Panc1 (cell line): ENCODE measurements at regions not wholly inside any gene's neighbourhood (a gene's known extent, or its start where the extent isn't known, plus 50 kb on each side); places are given as distances from the start of the nearest gene placed in this dataset.

Experiments
- ATAC-seq: fragments of 200-7000 bp; cut with Tn5 transposase; 2 replicates; pipeline ENCODE4 v1.9.1; 2020; ENCODE audit warnings: mild to moderate bottlenecking, moderate library complexity
- BruUV-seq: library from RNA; stranded (reverse); fragments of 400-500 nt; replicated peaks from 2 replicates; lab custom pipeline; 2021; lab: Mats Ljungman, UMichigan
- CTCF ChIA-PET: fragments of 300-600 bp; sonication (Branson Sonifier 250); formaldehyde crosslinking; loops from one replicate; lab custom pipeline; 2022; ENCODE audit warnings: antibody characterized with exemption; lab: Charles Lee
- POLR2A ChIA-PET: fragments of 300-600 bp; sonication (Branson Sonifier 250); formaldehyde crosslinking; loops from one replicate; lab custom pipeline; 2022; ENCODE audit warnings: antibody characterized with exemption; lab: Charles Lee
- DNase-seq: peaks from one replicate; pipeline ENCODE4 v3.0.0-alpha.2; 2010; ENCODE audit warnings: low read depth, low spot score
- H3K27ac ChIP-seq: 2 replicates; pipeline ENCODE4 v1.5.1; 2011; ENCODE audit warnings: mild to moderate bottlenecking, low read length, inconsistent platforms
- H3K27me3 ChIP-seq: fragments of 200-500 bp; sonication (Bioruptor generic); 2 replicates; pipeline ENCODE4 v1.6.0; 2014; ENCODE audit warnings: low read length, inconsistent platforms; ENCODE audit not compliant: control insufficient read depth, insufficient read depth
- H3K36me3 ChIP-seq: fragments of 200-500 bp; sonication (Bioruptor generic); 2 replicates; pipeline ENCODE4 v1.5.1; 2014; ENCODE audit warnings: inconsistent platforms, mild to moderate bottlenecking, low read length, moderate library complexity; ENCODE audit not compliant: control insufficient read depth, insufficient read depth
- H3K4me1 ChIP-seq: 2 replicates; pipeline ENCODE4 v1.5.1; 2011; ENCODE audit warnings: inconsistent platforms, mild to moderate bottlenecking, low read length, moderate library complexity; ENCODE audit not compliant: control insufficient read depth, insufficient read depth
- H3K4me3 ChIP-seq, 2 experiments: 2 replicates each; pipeline ENCODE4 v1.5.1; 2011 to 2012; ENCODE audit warnings: low read depth in 2 of 2, low read length in 2 of 2, mild to moderate bottlenecking in 2 of 2, inconsistent platforms in 1 of 2, moderate library complexity in 1 of 2
- H3K9me3 ChIP-seq: fragments of 200-500 bp; sonication (Bioruptor generic); 2 replicates; pipeline ENCODE4 v1.5.1; 2014; ENCODE audit warnings: low read depth, mild to moderate bottlenecking, inconsistent platforms, low read length, moderate library complexity; ENCODE audit not compliant: control insufficient read depth, insufficient read depth
- CTCF ChIP-seq: fragments of 450-650 bp; IDR thresholded peaks from 2 replicates; pipeline ENCODE4 v1.5.1; 2017; ENCODE audit warnings: mild to moderate bottlenecking
- POLR2AphosphoS5 ChIP-seq: IDR thresholded peaks from 2 replicates; pipeline ENCODE4 v1.6.1; 2012; ENCODE audit warnings: mild to moderate bottlenecking, low read depth, low read length, moderate library complexity
- REST ChIP-seq, 2 experiments: IDR thresholded peaks; 2 replicates each; pipeline ENCODE4 v1.6.1; 2011 to 2012; ENCODE audit warnings: low read depth in 2 of 2, control low read depth in 1 of 2, low read length in 1 of 2, mild to moderate bottlenecking in 1 of 2, moderate library complexity in 1 of 2; ENCODE audit not compliant: insufficient read depth in 1 of 2
- SIN3A ChIP-seq: IDR thresholded peaks from 2 replicates; pipeline ENCODE4 v1.6.1; 2012; ENCODE audit warnings: low read depth, mild to moderate bottlenecking, low read length, moderate library complexity, borderline replicate concordance; ENCODE audit not compliant: insufficient read depth
- TCF7L2 ChIP-seq: IDR thresholded peaks from 2 replicates; pipeline ENCODE4 v1.6.1; 2011; ENCODE audit warnings: mild to moderate bottlenecking, low read depth, low read length, inconsistent platforms
- in situ Hi-C: cut with HindIII; loops from 2 replicates; pipeline ENCODE4 v1.10.0; 2016; ENCODE audit warnings: low sequenced_read_pairs, low pct_unique_long_range_greater_than_20kb
- intact Hi-C: fragments of 100-400 bp; cut with micrococcal nuclease; formaldehyde crosslinking; loops from one replicate; pipeline ENCODE4 v1.10.0; 2022; ENCODE audit not compliant: unreplicated experiment

- CTCF ChIA-PET: no interaction called here
- in situ Hi-C loops: no loop called here
Observed at GRCh38 chr12:107978201-107978600, 150.9 kb upstream of the WSCD2 start.

GRCh38 chr12:107978641-107979040 is 150.4 kb upstream of the WSCD2 start:
- DNase-seq: no peak
- Histone ChIP-seq H3K4me1 (no peaks in the 10 kb centered on the region), H3K27me3 (peaks cover 3% of the 10 kb centered on the region; the same call in 1 of the 2 replicates), H3K9me3 (no peaks in the 10 kb centered on the region), H3K36me3 (no peaks in the 10 kb centered on the region), H3K27ac (no peak overlapping the region), H3K4me3 (no peak overlapping the region)
- ChIA-PET POLR2A (no interaction called here), CTCF (no interaction called here)
- no peak for TF ChIP-seq TCF7L2
- TF ChIP-seq CTCF: no peak
- no peak for TF ChIP-seq REST (IDR thresholded peaks at IDR 0.05; ENCODE audit: insufficient read depth in 1 of 2, low read depth in 2 of 2, low read length in 1 of 2)
- no peak for TF ChIP-seq POLR2AphosphoS5
- TF ChIP-seq SIN3A: no peak
- intact Hi-C loops (no loop called here), in situ Hi-C loops (no loop called here)
- BruUV-seq: no TSS peak
- ATAC-seq: no peak

More at GRCh38 chr12:107978201-107978600, 150.9 kb upstream of the WSCD2 start:
- DNase-seq: no peak
- TF ChIP-seq CTCF: no peak
- TF ChIP-seq TCF7L2: no peak
- no peak for TF ChIP-seq REST (IDR thresholded peaks at IDR 0.05; ENCODE audit: insufficient read depth in 1 of 2, low read depth in 2 of 2, low read length in 1 of 2)
- TF ChIP-seq SIN3A: no peak
- TF ChIP-seq POLR2AphosphoS5: no peak
- no peaks in the 10 kb centered on the region for H3K9me3 ChIP-seq
- no peak overlapping the region for H3K27ac ChIP-seq
- intact Hi-C loops: no loop called here
- H3K4me3 ChIP-seq: no peak overlapping the region
- POLR2A ChIA-PET: no interaction called here
- no TSS peak for BruUV-seq
- no peaks in the 10 kb centered on the region for H3K36me3 ChIP-seq
- ATAC-seq: no peak
- H3K27me3 ChIP-seq: peaks cover 3% of the 10 kb centered on the region; the same call in 1 of the 2 replicates
- no peaks in the 10 kb centered on the region for H3K4me1 ChIP-seq
